HepG2 (cell line): ENCODE measurements at regions not wholly inside any gene's neighbourhood (a gene's known extent, or its start where the extent isn't known, plus 50 kb on each side); places are given as distances from the start of the nearest gene placed in this dataset.
"Not testable (repeated sequence)": the region's sequence is repeated elsewhere in the genome, so short reads cannot be mapped to it uniquely, and the experiment has no call there.

ENCODE experiments used
- ATAC-seq: fragments of 200-7000 bp; cut with Tn5 transposase; 3 replicates; pipeline ENCODE4 v1.9.1; 2020; ENCODE audit warnings: mild to moderate bottlenecking, moderate library complexity
- BruUV-seq: library from RNA; stranded (reverse); fragments of 400-500 nt; replicated peaks from 2 replicates; lab custom pipeline; 2021; lab: Mats Ljungman, UMichigan
- CTCF ChIA-PET: fragments of 300-600 bp; formaldehyde crosslinking; extraction: SDS; loops from one replicate; lab custom pipeline; 2021; ENCODE audit warnings: low total read pairs, inconsistent platforms, low intra/inter-chr PET ratio; lab: Yijun Ruan, JAX
- POLR2A ChIA-PET: fragments of 350-600 bp; sonication (Branson Sonifier 250); formaldehyde crosslinking; loops from one replicate; lab custom pipeline; 2020; ENCODE audit warnings: antibody characterized with exemption, inconsistent platforms; lab: Yijun Ruan, JAX
- DNase-seq: peaks from one replicate; pipeline ENCODE4 v3.0.0-alpha.2; 2015; ENCODE audit warnings: low spot score
- FAIRE-seq: peaks from 3 replicates; lab custom pipeline; 2011; peaks lifted over from hg19 to GRCh38; lab: Jason Lieb, UNC
- H2AFZ ChIP-seq: one replicate; pipeline ENCODE4 v1.6.1; 2011; ENCODE audit warnings: low read length, inconsistent platforms
- H3K27ac ChIP-seq: fragments of 300-600 bp; 3 replicates; pipeline ENCODE4 v1.8.0; 2011; ENCODE audit warnings: mixed run types, mild to moderate bottlenecking, mixed read lengths, low read length, inconsistent platforms; ENCODE audit not compliant: insufficient read depth; ENCODE audit errors: extremely low read length
- H3K27me3 ChIP-seq, 2 experiments: fragments of 200-600 bp in 1 of 2; 2 replicates in 1 of 2; 3 replicates in 1 of 2; pipeline versions ENCODE4 v1.6.0 to v1.8.0; 2011; ENCODE audit warnings: low read length in 2 of 2, mild to moderate bottlenecking in 2 of 2, moderate library complexity in 2 of 2, inconsistent platforms in 1 of 2; ENCODE audit not compliant: insufficient read depth in 2 of 2, control insufficient read depth in 1 of 2
- H3K36me3 ChIP-seq, 2 experiments: fragments of 200-600 bp in 1 of 2; replicated peaks in 1 of 2; 2 replicates in 1 of 2; 3 replicates in 1 of 2; pipeline versions ENCODE4 v1.5.1 to v1.8.0; 2011; ENCODE audit warnings: low read length in 2 of 2, inconsistent platforms in 1 of 2; ENCODE audit not compliant: insufficient read depth in 2 of 2, control insufficient read depth in 1 of 2
- H3K4me1 ChIP-seq: 2 replicates; pipeline ENCODE4 v1.5.1; 2012; ENCODE audit warnings: low read length, inconsistent platforms; ENCODE audit not compliant: insufficient read depth
- H3K4me2 ChIP-seq: 2 replicates; pipeline ENCODE4 v1.6.0; 2011; ENCODE audit warnings: low read depth, low read length, inconsistent platforms
- H3K4me3 ChIP-seq, 3 experiments: fragments of 200-600 bp in 1 of 3; sonication (generic), shearing (Covaris generic) in 1 of 3; replicated peaks in 1 of 3; 2 replicates each; pipeline ENCODE4 v1.5.1; 2011 to 2016; ENCODE audit warnings: low read length in 3 of 3, inconsistent platforms in 2 of 3, low read depth in 2 of 3, mild to moderate bottlenecking in 2 of 3, control low read depth in 1 of 3, mixed read lengths in 1 of 3; ENCODE audit not compliant: insufficient read depth in 1 of 3
- H3K79me2 ChIP-seq: one replicate; pipeline ENCODE4 v1.6.1; 2011; ENCODE audit warnings: low read length, inconsistent platforms; ENCODE audit not compliant: insufficient read depth
- H3K9ac ChIP-seq: 2 replicates; pipeline ENCODE4 v1.6.0; 2011; ENCODE audit warnings: mild to moderate bottlenecking, low read depth, low read length, inconsistent platforms; ENCODE audit not compliant: insufficient read depth
- H3K9me3 ChIP-seq: 2 replicates; pipeline ENCODE4 v1.5.1; 2012; ENCODE audit warnings: mild to moderate bottlenecking, low read length
- H4K20me1 ChIP-seq: 2 replicates; pipeline ENCODE4 v1.6.0; 2011; ENCODE audit warnings: inconsistent platforms, mild to moderate bottlenecking, low read length, moderate library complexity; ENCODE audit not compliant: insufficient read depth
- ADNP ChIP-seq: sonication (generic); formaldehyde crosslinking; IDR thresholded peaks from 2 replicates; pipeline ENCODE4 v1.4.0; 2020; ENCODE audit warnings: missing genetic modification reagents
- GFI1 ChIP-seq: sonication (generic); formaldehyde crosslinking; IDR thresholded peaks from 2 replicates; pipeline ENCODE4 v1.5.0; 2020; ENCODE audit warnings: missing genetic modification reagents, mild to moderate bottlenecking, borderline replicate concordance
- IRX3 ChIP-seq: sonication (generic); formaldehyde crosslinking; IDR thresholded peaks from 2 replicates; pipeline ENCODE4 v1.8.1; 2023; ENCODE audit warnings: mild to moderate bottlenecking, low read depth, missing genetic modification reagents, borderline replicate concordance
- PTBP1 ChIP-seq: fragments of 200-400 bp; formaldehyde crosslinking; IDR thresholded peaks from 2 replicates; pipeline ENCODE4 v1.6.1; 2018; ENCODE audit warnings: low read length, low read depth; ENCODE audit not compliant: poor library complexity, severe bottlenecking
- SCMH1 ChIP-seq: sonication (generic); formaldehyde crosslinking; IDR thresholded peaks from 2 replicates; pipeline ENCODE4 v1.9.0; 2021; ENCODE audit warnings: missing genetic modification reagents, mild to moderate bottlenecking, borderline replicate concordance
- SOX5 ChIP-seq: IDR thresholded peaks from 2 replicates; pipeline ENCODE4 v1.6.1; 2016; ENCODE audit warnings: borderline replicate concordance
- TBX3 ChIP-seq: fragments of 450-650 bp; IDR thresholded peaks from 2 replicates; pipeline ENCODE4 v1.6.1; 2017; ENCODE audit warnings: antibody characterized with exemption, mild to moderate bottlenecking, inconsistent platforms, borderline replicate concordance
- THAP11 ChIP-seq: IDR thresholded peaks from 2 replicates; pipeline ENCODE4 v1.6.1; 2016; ENCODE audit warnings: missing biosample characterization, missing genetic modification reagents
- TSC22D2 ChIP-seq: sonication (generic); formaldehyde crosslinking; IDR thresholded peaks from 2 replicates; pipeline ENCODE4 v1.5.1; 2020; ENCODE audit warnings: missing genetic modification reagents, mild to moderate bottlenecking, borderline replicate concordance
- ZNF761 ChIP-seq: sonication (generic); formaldehyde crosslinking; conservative IDR thresholded peaks from 2 replicates; pipeline ENCODE4 v1.4.0; 2020; ENCODE audit warnings: mild to moderate bottlenecking, missing genetic modification reagents
- ZNF781 ChIP-seq: sonication (generic); formaldehyde crosslinking; IDR thresholded peaks from 2 replicates; pipeline ENCODE4 v1.5.1; 2020; ENCODE audit warnings: borderline replicate concordance, mild to moderate bottlenecking, missing genetic modification reagents; ENCODE audit errors: not compliant biosample characterization
- WGBS: methylation state at CpG from one replicate; pipeline ENCODE4 v1.1.6; 2017; ENCODE audit warnings: low lambda C conversion rate; 5-methylcytosine and 5-hydroxymethylcytosine counted together
- in situ Hi-C: cut with HindIII; loops from 2 replicates; pipeline ENCODE4 v1.10.0; 2017; ENCODE audit warnings: low pct_unique_long_range_greater_than_20kb; ENCODE audit not compliant: extremely low pct_ligation_motif_present
- intact Hi-C: fragments of 100-400 bp; cut with micrococcal nuclease; formaldehyde crosslinking; loops from one replicate; pipeline ENCODE4 v1.10.0; 2022; ENCODE audit not compliant: unreplicated experiment

DNA sequence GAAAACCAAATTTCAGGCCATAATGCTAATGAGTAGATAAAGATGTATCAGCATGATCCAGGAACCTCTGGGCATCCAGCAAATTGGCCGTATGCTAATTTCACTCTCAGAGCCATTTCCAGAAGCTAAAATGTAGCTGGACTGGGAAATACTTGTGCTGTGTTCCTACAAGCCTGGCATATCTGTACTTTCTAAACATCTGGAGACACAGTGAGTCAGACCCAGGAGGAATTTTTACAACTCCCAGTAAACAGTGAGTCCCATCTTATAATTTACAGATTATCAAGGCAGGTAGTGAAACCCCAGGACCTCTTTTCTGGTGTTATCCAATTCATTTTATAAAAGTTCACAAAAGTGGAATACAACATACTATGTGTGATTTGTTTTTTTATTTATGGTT, 683.0 kb upstream of the ADGRB3 start:
- peaks cover 22% of the 10 kb centered on the region for H3K9me3 ChIP-seq
- no peak for DNase-seq
- BruUV-seq = no TSS peak
- no peak for ATAC-seq
- TF ChIP-seq SCMH1 (no peak), TBX3 (no peak), PTBP1 (no peak), ZNF781 (CRISPR knock-in tag) (no peak), GFI1 (CRISPR knock-in tag) (no peak), IRX3 (CRISPR knock-in tag) (no peak), TSC22D2 (no peak), ADNP (CRISPR knock-in tag) (no peak), THAP11 (CRISPR knock-in tag) (no peak), SOX5 (CRISPR knock-in tag) (no peak), ZNF761 (CRISPR knock-in tag) (no peak)
- intact Hi-C loops = no loop called here
- H3K79me2 ChIP-seq = no peaks in the 10 kb centered on the region
- no peaks in the 10 kb centered on the region for H3K36me3 ChIP-seq
- no peak overlapping the region for H3K4me2 ChIP-seq
- in situ Hi-C loops = no loop called here
- no peaks in the 10 kb centered on the region for H4K20me1 ChIP-seq
- H3K4me3 ChIP-seq = no peak overlapping the region
- FAIRE-seq = no peak
- 0% methylated on average over 1 of the region's 1 CpG for WGBS
- H3K27ac ChIP-seq = no peak overlapping the region
- no peaks in the 10 kb centered on the region for H3K4me1 ChIP-seq
- ChIA-PET CTCF (no interaction called here), POLR2A (no interaction called here)
- no peak overlapping the region for H3K9ac ChIP-seq
- H2AFZ ChIP-seq = no peak overlapping the region
- no peaks in the 10 kb centered on the region for H3K27me3 ChIP-seq

DNA sequence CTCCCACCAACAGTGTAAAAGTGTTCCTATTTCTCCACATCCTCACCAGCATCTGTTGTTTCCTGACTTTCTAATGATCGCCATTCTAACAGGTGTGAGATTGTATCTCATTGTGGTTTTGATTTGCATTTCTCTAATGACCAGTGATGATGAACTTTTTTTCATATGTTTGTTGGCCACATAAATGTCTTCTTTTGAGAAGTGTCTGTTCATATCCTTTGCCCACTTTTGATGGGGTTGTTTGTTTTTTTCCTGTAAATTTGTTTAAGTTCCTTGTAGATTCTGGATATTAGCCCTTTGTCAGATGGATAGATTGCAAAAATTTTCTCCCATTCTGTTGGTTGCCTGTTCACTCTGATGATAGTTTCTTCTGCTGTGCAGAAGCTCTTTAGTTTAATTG, 687.3 kb upstream of the ADGRB3 start:
- H3K4me3 ChIP-seq, ATAC-seq, H4K20me1 ChIP-seq, H3K4me2 ChIP-seq, POLR2A ChIA-PET, H3K9ac ChIP-seq, H3K9me3 ChIP-seq, H3K27me3 ChIP-seq, FAIRE-seq, H3K27ac ChIP-seq, H3K4me1 ChIP-seq, CTCF ChIA-PET, intact Hi-C loops, H3K79me2 ChIP-seq, H3K36me3 ChIP-seq, BruUV-seq, DNase-seq, H2AFZ ChIP-seq, in situ Hi-C loops: not testable (repeated sequence)
- WGBS = 5% methylated on average over 1 of the region's 1 CpG
